Activated CD8-positive, alpha-beta T cell treated with anti-CD3 and anti-CD28 coated beads for 36 hours (primary cell): ENCODE measurements at regions not wholly inside any gene's neighbourhood (a gene's known extent, or its start where the extent isn't known, plus 50 kb on each side); places are given as distances from the start of the nearest gene placed in this dataset.

Experiments used
- ATAC-seq: fragments of 200-7000 bp; cut with Tn5 transposase; one replicate; pipeline ENCODE4 v1.10.0; 2021; ENCODE audit warnings: mild to moderate bottlenecking, moderate library complexity
- CTCF ChIA-PET: fragments of 350-600 bp; sonication (Branson Sonifier 250); formaldehyde crosslinking; loops from one replicate; lab custom pipeline; 2021; ENCODE audit warnings: antibody characterized with exemption; lab: Charles Lee
- POLR2A ChIA-PET: fragments of 350-600 bp; sonication (Branson Sonifier 250); formaldehyde crosslinking; loops from one replicate; lab custom pipeline; 2021; ENCODE audit warnings: antibody characterized with exemption; lab: Charles Lee
- DNase-seq: peaks from one replicate; pipeline ENCODE4 v3.0.0-alpha.2; 2020
- H3K27ac Mint-ChIP-seq: one replicate; pipeline ENCODE4 v1.8.0; 2021; ENCODE audit warnings: mild to moderate bottlenecking, mixed read lengths
- H3K27me3 Mint-ChIP-seq: one replicate; pipeline ENCODE4 v1.8.0; 2021; ENCODE audit warnings: mixed read lengths
- H3K36me3 Mint-ChIP-seq: one replicate; pipeline ENCODE4 v1.8.0; 2021; ENCODE audit warnings: low read depth, mixed read lengths
- H3K4me1 Mint-ChIP-seq: one replicate; pipeline ENCODE4 v1.8.0; 2021; ENCODE audit warnings: low read depth, mixed read lengths
- H3K4me3 Mint-ChIP-seq: one replicate; pipeline ENCODE4 v1.8.0; 2021; ENCODE audit warnings: mild to moderate bottlenecking, moderate library complexity, mixed read lengths
- H3K9me3 Mint-ChIP-seq: one replicate; pipeline ENCODE4 v1.8.0; 2021; ENCODE audit warnings: mixed read lengths
- CTCF ChIP-seq: fragments of 200-600 bp; IDR thresholded peaks from one replicate; pipeline ENCODE4 v1.8.0; 2022; ENCODE audit warnings: antibody characterized with exemption, mild to moderate bottlenecking
- intact Hi-C: fragments of 100-400 bp; cut with micrococcal nuclease; formaldehyde crosslinking; loops from one replicate; pipeline ENCODE4 v1.10.0; 2022

GRCh38 chr3:135366816-135367215 lies 571.8 kb downstream of the EPHB1 start:
- DNase-seq (no peak), ATAC-seq (no peak)
- intact Hi-C loops, result no loop called here
- H3K9me3 Mint-ChIP-seq, result no peaks in the 10 kb centered on the region
- no peaks in the 10 kb centered on the region for H3K36me3 Mint-ChIP-seq
- no peak overlapping the region for H3K27ac Mint-ChIP-seq
- CTCF ChIA-PET, result no interaction called here
- no peaks in the 10 kb centered on the region for H3K27me3 Mint-ChIP-seq
- TF ChIP-seq CTCF, result no peak
- POLR2A ChIA-PET, result no interaction called here
- no peak overlapping the region for H3K4me3 Mint-ChIP-seq
- H3K4me1 Mint-ChIP-seq, result no peaks in the 10 kb centered on the region

GRCh38 chr3:135368316-135368715 lies 573.3 kb downstream of the EPHB1 start:
- intact Hi-C loops, result no loop called here
- Mint-ChIP-seq H3K36me3 (no peaks in the 10 kb centered on the region), H3K27me3 (no peaks in the 10 kb centered on the region), H3K9me3 (no peaks in the 10 kb centered on the region), H3K4me3 (no peak overlapping the region), H3K27ac (no peak overlapping the region), H3K4me1 (no peaks in the 10 kb centered on the region)
- TF ChIP-seq CTCF, result no peak
- CTCF ChIA-PET, result no interaction called here
- POLR2A ChIA-PET, result no interaction called here
- ATAC-seq (no peak), DNase-seq (no peak)

GRCh38 chr3:135368781-135369180 lies 573.7 kb downstream of the EPHB1 start:
- Mint-ChIP-seq H3K27ac (no peak overlapping the region), H3K4me3 (no peak overlapping the region), H3K36me3 (no peaks in the 10 kb centered on the region), H3K4me1 (no peaks in the 10 kb centered on the region), H3K27me3 (no peaks in the 10 kb centered on the region), H3K9me3 (no peaks in the 10 kb centered on the region)
- CTCF ChIA-PET, result no interaction called here
- no peak for TF ChIP-seq CTCF
- DNase-seq, result no peak
- POLR2A ChIA-PET, result no interaction called here
- intact Hi-C loops, result no loop called here
- ATAC-seq, result no peak

GRCh38 chr3:135374571-135374970 lies 579.5 kb downstream of the EPHB1 start:
- TF ChIP-seq CTCF, result no peak
- Mint-ChIP-seq H3K4me3 (no peak overlapping the region), H3K4me1 (no peaks in the 10 kb centered on the region), H3K9me3 (peaks cover 5% of the 10 kb centered on the region), H3K27ac (no peak overlapping the region), H3K36me3 (no peaks in the 10 kb centered on the region), H3K27me3 (no peaks in the 10 kb centered on the region)
- ChIA-PET POLR2A (no interaction called here), CTCF (no interaction called here)
- ATAC-seq (no peak), DNase-seq (no peak)
- intact Hi-C loops, result no loop called here

GRCh38 chr3:135382188-135382587 lies 583.3 kb upstream of the PPP2R3A start:
- POLR2A ChIA-PET, result no interaction called here

More at GRCh38 chr3:135382188-135382587, 583.3 kb upstream of the PPP2R3A start:
- CTCF ChIA-PET, result no interaction called here
- no peak for TF ChIP-seq CTCF
- no peaks in the 10 kb centered on the region for H3K27me3 Mint-ChIP-seq
- DNase-seq (no peak), ATAC-seq (no peak)
- H3K36me3 Mint-ChIP-seq, result no peaks in the 10 kb centered on the region
- intact Hi-C loops, result no loop called here
- H3K4me3 Mint-ChIP-seq, result no peak overlapping the region
- H3K27ac Mint-ChIP-seq, result no peak overlapping the region
- H3K9me3 Mint-ChIP-seq, result peaks cover 2% of the 10 kb centered on the region
- H3K4me1 Mint-ChIP-seq, result no peaks in the 10 kb centered on the region
